Large intestine (tissue), 3 donors: ENCODE measurements at regions not wholly inside any gene's neighbourhood (a gene's known extent, or its start where the extent isn't known, plus 50 kb on each side); places are given as distances from the start of the nearest gene placed in this dataset.
"Not testable (repeated sequence)": the region's sequence is repeated elsewhere in the genome, so short reads cannot be mapped to it uniquely, and the experiment has no call there.

ENCODE experiments used
- DNase-seq, 2 donors: peaks; one replicate each; pipeline versions ENCODE4 v3.0.0 to v3.0.0-alpha.2; 2013
- H3K27ac ChIP-seq: one replicate; pipeline ENCODE4 v1.5.1; 2013; ENCODE audit warnings: low read length
- H3K27me3 ChIP-seq: 2 replicates; pipeline ENCODE4 v1.6.1; 2013; ENCODE audit warnings: low read length; ENCODE audit not compliant: control insufficient read depth, insufficient read depth
- H3K36me3 ChIP-seq: 2 replicates; pipeline ENCODE4 v1.6.1; 2013; ENCODE audit warnings: low read length; ENCODE audit not compliant: control insufficient read depth, insufficient read depth
- H3K4me1 ChIP-seq: one replicate; pipeline ENCODE4 v1.6.1; 2013; ENCODE audit warnings: low read length; ENCODE audit not compliant: control insufficient read depth, insufficient read depth
- H3K4me3 ChIP-seq: one replicate; pipeline ENCODE4 v1.5.1; 2013; ENCODE audit warnings: low read length
- H3K9me3 ChIP-seq: one replicate; pipeline ENCODE4 v1.6.1; 2013; ENCODE audit warnings: mild to moderate bottlenecking, low read depth, low read length, moderate library complexity; ENCODE audit not compliant: control insufficient read depth
- WGBS: methylation state at CpG from one replicate; pipeline ENCODE4 v1.1.5; 2013; ENCODE audit warnings: low lambda C conversion rate; ENCODE audit not compliant: insufficient coverage; 5-methylcytosine and 5-hydroxymethylcytosine counted together

GRCh38 chr3:110889376-110889699, 182.3 kb upstream of the NECTIN3 start:
- WGBS, result no CpG with 5 or more reads among the region's 3 CpGs
- H3K4me3 ChIP-seq, H3K27ac ChIP-seq, DNase-seq, H3K9me3 ChIP-seq, H3K36me3 ChIP-seq, H3K4me1 ChIP-seq, H3K27me3 ChIP-seq: not testable (repeated sequence)

DNA sequence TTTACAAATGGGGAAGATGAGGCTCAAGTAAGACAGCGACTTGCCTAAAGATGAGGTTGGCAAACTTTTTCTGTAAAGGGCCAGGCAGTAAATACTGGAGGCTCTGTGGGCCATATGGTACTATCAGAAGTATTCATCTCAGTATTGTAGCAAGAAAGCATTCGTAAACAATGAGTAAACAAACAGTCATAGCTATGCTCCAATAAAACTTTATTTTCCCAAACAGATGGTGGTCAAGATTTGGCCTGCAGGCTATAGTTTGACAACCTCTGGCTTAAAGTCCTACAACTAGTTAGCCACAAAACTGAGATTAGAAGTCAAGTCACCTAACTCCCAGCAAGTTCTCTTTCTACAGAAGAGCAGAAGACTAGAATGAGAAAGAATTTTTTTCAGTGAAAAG, 177.0 kb upstream of the NECTIN3 start:
- no peak overlapping the region for H3K4me3 ChIP-seq
- no peak for DNase-seq
- H3K9me3 ChIP-seq, result no peaks in the 10 kb centered on the region
- no peaks in the 10 kb centered on the region for H3K4me1 ChIP-seq
- no peaks in the 10 kb centered on the region for H3K27me3 ChIP-seq
- H3K27ac ChIP-seq, result peak overlapping the region; percentile 24
- WGBS, result no CpG with 5 or more reads among the region's 2 CpGs
- no peaks in the 10 kb centered on the region for H3K36me3 ChIP-seq

DNA sequence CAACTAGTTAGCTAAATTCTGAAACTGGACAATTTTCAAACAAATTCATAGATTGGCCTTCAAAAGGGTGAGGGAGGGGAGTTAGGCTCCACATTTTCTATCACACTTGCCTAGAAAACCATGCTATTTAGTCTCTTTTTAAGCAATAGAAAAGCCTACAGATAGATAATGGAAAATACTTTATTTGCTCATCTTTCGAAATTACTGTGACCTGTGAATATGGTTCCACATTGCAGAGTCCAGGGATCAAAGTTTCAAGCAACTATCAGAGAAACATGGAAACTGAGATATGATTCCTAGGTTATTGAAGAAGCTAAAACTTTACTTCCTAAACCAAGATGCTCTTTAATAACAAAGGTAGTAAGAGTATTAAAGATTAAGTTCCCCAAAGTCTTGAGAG, 176.6 kb upstream of the NECTIN3 start:
- Histone ChIP-seq H3K4me3 (no peak overlapping the region), H3K27me3 (no peaks in the 10 kb centered on the region), H3K9me3 (no peaks in the 10 kb centered on the region), H3K4me1 (no peaks in the 10 kb centered on the region), H3K36me3 (no peaks in the 10 kb centered on the region), H3K27ac (no peak overlapping the region)
- peak; percentile 6 to 40 for DNase-seq
- 40% methylated on average over 1 of the region's 1 CpG for WGBS

- no peaks in the 10 kb centered on the region for H3K27me3 ChIP-seq
- no CpG with 5 or more reads among the region's 2 CpGs for WGBS
- DNase-seq, result no peak
- no peaks in the 10 kb centered on the region for H3K4me1 ChIP-seq
- no peak overlapping the region for H3K27ac ChIP-seq
- H3K9me3 ChIP-seq, result no peaks in the 10 kb centered on the region
- H3K36me3 ChIP-seq, result no peaks in the 10 kb centered on the region
- no peak overlapping the region for H3K4me3 ChIP-seq
Observed at GRCh38 chr3:110897046-110897445, 174.6 kb upstream of the NECTIN3 start.

- Histone ChIP-seq H3K27me3 (no peaks in the 10 kb centered on the region), H3K4me1 (no peaks in the 10 kb centered on the region), H3K27ac (no peak overlapping the region), H3K4me3 (no peak overlapping the region), H3K9me3 (no peaks in the 10 kb centered on the region), H3K36me3 (no peaks in the 10 kb centered on the region)
- DNase-seq, result no peak
Observed at GRCh38 chr3:110900576-110900975, 171.0 kb upstream of the NECTIN3 start.

GRCh38 chr3:110901536-110901935, 170.1 kb upstream of the NECTIN3 start:
- Histone ChIP-seq H3K4me1 (no peaks in the 10 kb centered on the region), H3K36me3 (no peaks in the 10 kb centered on the region), H3K27me3 (no peaks in the 10 kb centered on the region), H3K27ac (no peak overlapping the region), H3K9me3 (no peaks in the 10 kb centered on the region), H3K4me3 (no peak overlapping the region)
- WGBS, result no CpG with 5 or more reads among the region's 1 CpG
- no peak for DNase-seq

DNA sequence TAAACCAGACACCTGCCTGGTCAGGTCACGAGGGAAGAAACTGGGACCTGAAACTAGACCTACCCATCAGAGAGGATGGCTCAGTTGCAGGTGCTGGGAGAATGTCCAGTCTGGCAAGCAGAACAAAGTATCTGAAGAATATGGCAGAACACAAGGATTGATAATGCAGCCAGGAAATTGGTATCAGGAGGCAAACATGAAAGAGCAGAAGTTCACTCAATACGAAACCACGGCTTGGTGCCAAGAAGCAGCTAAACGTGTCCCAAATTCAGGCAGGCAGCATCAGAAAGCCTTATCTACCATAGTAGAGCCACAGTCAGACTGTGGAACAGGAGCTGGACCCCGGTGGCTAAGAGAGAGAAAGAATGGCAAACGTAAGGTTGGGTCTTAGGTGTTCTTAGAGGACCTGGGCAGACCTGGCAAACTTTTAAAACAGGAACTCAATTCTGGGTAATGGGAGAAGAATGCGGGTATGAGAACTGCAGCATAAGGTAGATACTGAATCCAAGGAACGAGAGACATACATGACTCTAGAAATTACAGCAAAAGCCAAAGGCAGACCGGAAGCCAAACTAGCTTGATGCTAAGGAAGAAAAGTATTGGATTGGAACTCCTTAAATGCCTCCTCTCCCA, 169.0 kb upstream of the NECTIN3 start:
- no peaks in the 10 kb centered on the region for H3K4me1 ChIP-seq
- no peaks in the 10 kb centered on the region for H3K9me3 ChIP-seq
- no CpG with 5 or more reads among the region's 9 CpGs for WGBS
- H3K27me3 ChIP-seq, result no peaks in the 10 kb centered on the region
- no peaks in the 10 kb centered on the region for H3K36me3 ChIP-seq
- no peak overlapping the region for H3K4me3 ChIP-seq
- no peak for DNase-seq
- H3K27ac ChIP-seq, result no peak overlapping the region

- 100% methylated on average over 1 of the region's 4 CpGs for WGBS
- H3K27me3 ChIP-seq, result no peaks in the 10 kb centered on the region
- H3K9me3 ChIP-seq, result no peaks in the 10 kb centered on the region
- no peak overlapping the region for H3K27ac ChIP-seq
- no peak for DNase-seq
- H3K4me3 ChIP-seq, result no peak overlapping the region
- no peaks in the 10 kb centered on the region for H3K4me1 ChIP-seq
- H3K36me3 ChIP-seq, result no peaks in the 10 kb centered on the region
Observed at GRCh38 chr3:110903771-110904519, 167.7 kb upstream of the NECTIN3 start.

DNA sequence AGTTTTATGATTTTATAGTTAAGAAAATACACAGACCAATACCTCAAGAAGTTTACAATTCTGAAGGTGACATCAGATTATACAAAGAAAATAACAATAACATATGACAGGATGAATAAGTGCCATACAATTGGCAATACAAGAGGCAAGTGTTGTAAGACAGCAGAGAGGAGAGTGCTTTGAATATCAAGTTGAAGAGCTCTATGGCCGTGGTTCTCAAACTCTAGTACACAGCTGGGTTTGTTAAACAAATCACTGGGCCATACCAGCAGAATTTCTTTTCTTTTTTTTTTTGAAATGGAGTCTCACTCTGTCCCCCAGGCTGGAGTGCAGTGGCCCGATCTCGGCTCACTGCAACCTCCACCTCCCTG, 167.1 kb upstream of the NECTIN3 start:
- H3K36me3 ChIP-seq, result no peaks in the 10 kb centered on the region
- H3K9me3 ChIP-seq, result no peaks in the 10 kb centered on the region
- no peaks in the 10 kb centered on the region for H3K4me1 ChIP-seq
- H3K27ac ChIP-seq, result no peak overlapping the region
- WGBS, result 100% methylated on average over 1 of the region's 3 CpGs
- H3K27me3 ChIP-seq, result no peaks in the 10 kb centered on the region
- DNase-seq, result no peak
- H3K4me3 ChIP-seq, result no peak overlapping the region

GRCh38 chr3:110905121-110905520, 166.5 kb upstream of the NECTIN3 start:
- H3K4me3 ChIP-seq, result no peak overlapping the region
- 60% methylated on average over 1 of the region's 1 CpG for WGBS

GRCh38 chr3:110909839-110910238, 161.8 kb upstream of the NECTIN3 start:
- no peaks in the 10 kb centered on the region for H3K9me3 ChIP-seq
- no peaks in the 10 kb centered on the region for H3K4me1 ChIP-seq
- H3K27me3 ChIP-seq, result no peaks in the 10 kb centered on the region
- WGBS, result 100% methylated on average over 1 of the region's 2 CpGs
- no peak overlapping the region for H3K27ac ChIP-seq
- DNase-seq, result no peak
- no peak overlapping the region for H3K4me3 ChIP-seq
- H3K36me3 ChIP-seq, result no peaks in the 10 kb centered on the region

More at GRCh38 chr3:110905121-110905520, 166.5 kb upstream of the NECTIN3 start:
- DNase-seq, result no peak
- no peaks in the 10 kb centered on the region for H3K27me3 ChIP-seq
- H3K4me1 ChIP-seq, result no peaks in the 10 kb centered on the region
- no peaks in the 10 kb centered on the region for H3K9me3 ChIP-seq
- H3K27ac ChIP-seq, result no peak overlapping the region
- H3K36me3 ChIP-seq, result no peaks in the 10 kb centered on the region
